ENCODE measurements at regions not wholly inside any gene's neighbourhood (a gene's known extent, or its start where the extent isn't known, plus 50 kb on each side); places are given as distances from the start of the nearest gene placed in this dataset.
A peak's percentile ranks its signal among the peaks of the same experiment; 100 is the strongest.

DNA sequence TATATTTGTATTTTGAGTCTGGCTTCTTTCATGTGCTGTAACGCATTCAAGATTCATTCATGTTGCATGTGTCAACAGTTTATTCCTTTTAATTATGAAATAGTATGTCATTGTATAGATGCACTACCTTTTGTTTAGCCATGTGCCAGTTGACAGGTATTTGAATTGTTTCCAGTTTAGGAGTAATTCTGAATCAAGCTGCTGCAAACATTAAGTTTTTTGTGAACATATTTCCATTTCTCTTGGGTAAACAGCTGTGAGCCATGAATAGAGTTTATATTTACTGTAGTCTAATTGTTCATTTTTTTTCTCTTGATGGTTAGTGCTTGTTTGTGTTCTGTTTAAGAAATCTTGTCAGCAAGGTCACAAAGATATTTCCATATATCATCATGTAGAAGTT, 142.4 kb upstream of the RIPOR2 start:
- no peak overlapping the region for H3K27ac ChIP-seq
- TF ChIP-seq CTCF (IDR thresholded peaks at IDR 0.05) = no peak
- no peak for TF ChIP-seq ZFX (IDR thresholded peaks at IDR 0.05; ENCODE audit: borderline replicate concordance)

GRCh38 chr6:25083784-25084507, 148.2 kb upstream of the RIPOR2 start:
- peak overlapping the region; percentile 47 for H3K27ac ChIP-seq
- TF ChIP-seq ZFX (IDR thresholded peaks at IDR 0.05; ENCODE audit: borderline replicate concordance) (no peak), CTCF (IDR thresholded peaks at IDR 0.05) (no peak)

- TF ChIP-seq ZFX (IDR thresholded peaks at IDR 0.05; ENCODE audit: borderline replicate concordance) (no peak), CTCF (IDR thresholded peaks at IDR 0.05) (no peak)
- no peak overlapping the region for H3K27ac ChIP-seq
Observed at GRCh38 chr6:25084508-25084833, 148.7 kb upstream of the RIPOR2 start.

GRCh38 chr6:25085756-25086155, 150.0 kb upstream of the RIPOR2 start:
- no peak overlapping the region for H3K27ac ChIP-seq
- no peak for TF ChIP-seq ZFX (IDR thresholded peaks at IDR 0.05; ENCODE audit: borderline replicate concordance)

DNA sequence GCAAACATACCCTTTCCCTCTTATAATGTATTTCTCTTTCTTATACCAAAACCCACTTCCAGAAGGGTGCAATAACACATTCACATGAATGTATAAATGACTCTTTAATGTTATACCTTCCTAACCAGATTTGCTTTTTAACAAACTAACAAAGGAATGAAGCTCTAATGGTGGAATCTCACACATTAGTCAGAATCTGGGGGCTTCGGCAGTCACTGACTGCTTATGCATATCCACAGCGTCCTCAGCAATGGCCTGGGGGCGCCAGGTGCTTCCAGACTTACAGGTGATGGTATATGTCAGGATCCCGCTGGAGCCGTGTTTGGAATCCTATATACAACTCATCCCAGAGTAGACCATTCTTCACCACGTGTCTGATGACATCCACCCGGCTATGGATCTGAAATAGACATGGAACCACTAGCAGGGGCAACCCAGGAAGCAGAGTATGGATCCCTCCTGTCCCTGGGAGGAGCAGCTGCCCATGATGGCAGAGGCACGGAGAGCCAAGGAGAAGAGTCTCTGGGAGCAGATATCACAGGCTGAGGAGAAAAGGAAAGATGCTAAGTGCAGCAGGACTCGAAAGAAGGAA, 150.8 kb upstream of the RIPOR2 start:
- H3K27ac ChIP-seq = no peak overlapping the region
- no peak for TF ChIP-seq ZFX (IDR thresholded peaks at IDR 0.05; ENCODE audit: borderline replicate concordance)
- no peak for TF ChIP-seq CTCF (IDR thresholded peaks at IDR 0.05)

DNA sequence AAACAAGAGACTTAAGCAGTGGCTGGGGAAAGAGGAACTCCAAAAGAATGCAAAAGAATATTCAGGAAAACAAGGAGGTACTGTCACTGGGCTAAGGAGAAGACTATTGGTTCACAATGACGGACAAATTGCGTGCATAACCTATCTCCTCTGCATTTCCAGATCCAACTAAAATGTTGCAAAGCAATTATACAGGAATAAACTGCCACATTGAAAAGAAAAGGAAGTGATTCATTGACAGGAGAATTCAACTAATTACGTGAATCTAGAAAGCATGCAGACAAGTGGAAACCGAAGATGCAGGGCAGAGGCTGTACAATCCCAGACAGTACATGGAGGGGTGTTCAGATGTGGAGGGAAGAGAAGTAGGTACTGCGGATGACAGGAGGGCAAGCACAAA, 152.8 kb upstream of the RIPOR2 start:
- TF ChIP-seq CTCF (IDR thresholded peaks at IDR 0.05) (no peak), ZFX (IDR thresholded peaks at IDR 0.05; ENCODE audit: borderline replicate concordance) (no peak)
- no peak overlapping the region for H3K27ac ChIP-seq

DNA sequence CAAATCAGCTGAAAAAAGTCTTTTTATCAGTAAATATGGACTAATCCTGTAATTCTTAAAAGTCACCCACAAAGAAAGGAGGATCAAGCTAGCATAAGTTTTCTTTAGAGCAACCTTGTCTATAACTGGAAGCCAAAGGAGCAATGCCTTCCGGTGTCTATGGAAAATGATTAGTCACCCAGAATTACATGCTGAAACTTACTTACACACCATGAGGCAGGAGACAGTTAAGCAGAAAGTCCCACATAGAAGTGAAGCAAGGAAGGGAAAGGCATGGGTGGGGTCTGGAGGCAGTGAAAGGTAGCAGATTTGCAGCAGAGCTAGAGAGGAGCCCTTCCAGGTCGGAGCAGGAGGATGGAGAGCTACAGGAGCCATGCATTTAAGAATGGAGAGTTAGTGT, 153.7 kb upstream of the RIPOR2 start:
- no peak overlapping the region for H3K27ac ChIP-seq
- TF ChIP-seq CTCF (IDR thresholded peaks at IDR 0.05) (no peak), ZFX (IDR thresholded peaks at IDR 0.05; ENCODE audit: borderline replicate concordance) (no peak)
